ENCODE measurements at regions not wholly inside any gene's neighbourhood (a gene's known extent, or its start where the extent isn't known, plus 50 kb on each side); places are given as distances from the start of the nearest gene placed in this dataset.
A peak's percentile ranks its signal among the peaks of the same experiment; 100 is the strongest.

DNA sequence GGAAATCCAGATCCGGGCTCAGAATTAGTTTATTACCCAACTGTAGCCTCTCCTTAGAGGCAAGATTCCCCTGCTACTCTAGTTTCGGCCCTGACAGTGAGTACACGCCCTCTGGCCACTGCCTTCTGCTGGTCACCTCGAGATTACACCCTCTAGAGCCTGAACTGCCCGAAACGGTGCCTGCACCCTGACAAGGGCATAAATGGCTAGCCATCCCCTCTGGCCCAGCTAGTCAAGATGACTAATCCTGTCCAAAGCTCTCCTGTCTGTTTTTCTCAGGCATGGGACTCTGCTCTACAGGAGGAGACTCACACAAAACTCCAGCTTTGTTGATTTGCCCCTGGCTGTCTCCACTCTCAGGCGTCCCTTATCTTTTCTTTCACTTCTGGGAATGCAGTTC, 150.5 kb upstream of the UBE2E2 start:
- no peak overlapping the region for H3K4me3 Mint-ChIP-seq
- H3K27ac ChIP-seq (ENCODE audit: insufficient read length, low read depth, low read length): no peak overlapping the region
- no peak overlapping the region for H3K14ac ChIP-seq (ENCODE audit: insufficient read depth, low read length)
- no peak overlapping the region for H3K27ac Mint-ChIP-seq
- H2BK5ac ChIP-seq (ENCODE audit: insufficient read length, low read length): no peak overlapping the region
- H4K5ac ChIP-seq (ENCODE audit: insufficient read length, low read depth, low read length): no peak overlapping the region
- no CpG with 5 or more reads among the region's 7 CpGs for WGBS (ENCODE audit: extremely low coverage, insufficient read length, low lambda C conversion rate)
- H2BK120ac ChIP-seq (ENCODE audit: low read depth, low read length, poor library complexity, severe bottlenecking): no peak overlapping the region
- peaks cover 6 to 10% of the 10 kb centered on the region in 2 experiments; a peak in 2 of 5 replicates for H3K9me3 Mint-ChIP-seq
- H3K9ac ChIP-seq (ENCODE audit: extremely low read depth, insufficient read length, low read length): no peak overlapping the region
- H3K27me3 ChIP-seq (ENCODE audit: insufficient read depth, low read length): no peaks in the 10 kb centered on the region
- H3K23me2 ChIP-seq (ENCODE audit: insufficient read length, low read depth, low read length, poor library complexity, severe bottlenecking): no peaks in the 10 kb centered on the region
- H3K4ac ChIP-seq (ENCODE audit: low read depth, low read length): no peak overlapping the region
- no peak overlapping the region for H3K56ac ChIP-seq (ENCODE audit: insufficient read length, low read depth, low read length)
- H3K18ac ChIP-seq (ENCODE audit: insufficient read length, low read depth, low read length): no peak overlapping the region
- H3T11ph ChIP-seq (ENCODE audit: low read length): no peak overlapping the region
- H3K27me3 Mint-ChIP-seq (ENCODE audit: low read depth): no peaks in the 10 kb centered on the region
- H2AK5ac ChIP-seq (ENCODE audit: insufficient read length, low read length): no peak overlapping the region
- no peaks in the 10 kb centered on the region; a peak in 1 of 7 replicates for H3K36me3 Mint-ChIP-seq (ENCODE audit: insufficient read depth in 1 of 3, low read depth in 3 of 3)
- H3K4me1 ChIP-seq (ENCODE audit: insufficient read depth, low read length): no peaks in the 10 kb centered on the region
- no peaks in the 10 kb centered on the region for H3K9me3 ChIP-seq (ENCODE audit: control insufficient read depth, low read depth, low read length)
- H2BK20ac ChIP-seq (ENCODE audit: low read depth, low read length, poor library complexity, severe bottlenecking): no peak overlapping the region
- H4K91ac ChIP-seq (ENCODE audit: insufficient read length, low read depth, low read length): no peak overlapping the region
- DNase-seq: peak; percentile 76
- H2BK12ac ChIP-seq (ENCODE audit: insufficient read length, low read depth, low read length): no peak overlapping the region
- H3K23ac ChIP-seq (ENCODE audit: insufficient read length, low read depth, low read length): no peak overlapping the region
- peak; percentile 65 for TF ChIP-seq CTCF (conservative IDR thresholded peaks at IDR 0.05)
- H3K4me2 ChIP-seq (ENCODE audit: insufficient read depth, insufficient read length, low read length): no peak overlapping the region
- H2BK15ac ChIP-seq (ENCODE audit: low read depth, low read length): no peak overlapping the region
- H4K20me1 ChIP-seq (ENCODE audit: control insufficient read depth, insufficient read depth, insufficient read length): no peaks in the 10 kb centered on the region
- no peaks in the 10 kb centered on the region for H3K79me2 ChIP-seq (ENCODE audit: insufficient read depth, low read length)
- H2AFZ ChIP-seq (ENCODE audit: low read length): no peak overlapping the region
- no peaks in the 10 kb centered on the region for H3K79me1 ChIP-seq (ENCODE audit: insufficient read depth, low read depth, low read length, poor library complexity, severe bottlenecking)
- H4K8ac ChIP-seq (replicated peaks; ENCODE audit: insufficient read length, low read depth, low read length): no peak overlapping the region
- no peaks in the 10 kb centered on the region for H3K4me1 Mint-ChIP-seq
